Mesenchymal stem cell (in vitro differentiated cells and primary cell): ENCODE measurements at regions not wholly inside any gene's neighbourhood (a gene's known extent, or its start where the extent isn't known, plus 50 kb on each side); places are given as distances from the start of the nearest gene placed in this dataset.

Experiments used
- DNase-seq: peaks from one replicate; pipeline ENCODE4 v3.0.0-alpha.2; 2013
- H2AFZ ChIP-seq: one replicate; pipeline ENCODE4 v1.6.1; 2013; ENCODE audit warnings: low read depth, mild to moderate bottlenecking, control low read depth, inconsistent platforms, low read length, moderate library complexity
- H2AK5ac ChIP-seq: 2 replicates; pipeline ENCODE4 v1.6.1; 2013; ENCODE audit warnings: low read length, moderate library complexity, mild to moderate bottlenecking, inconsistent platforms; ENCODE audit not compliant: severe bottlenecking
- H2BK120ac ChIP-seq: one replicate; pipeline ENCODE4 v1.6.1; 2013; ENCODE audit warnings: low read depth, mild to moderate bottlenecking, inconsistent platforms, low read length, moderate library complexity
- H2BK12ac ChIP-seq, 2 experiments: one replicate each; pipeline ENCODE4 v1.6.1; 2013; ENCODE audit warnings: inconsistent platforms in 2 of 2, low read length in 2 of 2, mild to moderate bottlenecking in 2 of 2, moderate library complexity in 2 of 2, control low read depth in 1 of 2
- H2BK15ac ChIP-seq: one replicate; pipeline ENCODE4 v1.6.1; 2013; ENCODE audit warnings: mild to moderate bottlenecking, low read depth, inconsistent platforms; ENCODE audit not compliant: poor library complexity, severe bottlenecking
- H2BK5ac ChIP-seq: 2 replicates; pipeline ENCODE4 v1.6.1; 2013; ENCODE audit warnings: low read depth, mild to moderate bottlenecking, low read length, control low read depth, inconsistent platforms; ENCODE audit not compliant: poor library complexity, severe bottlenecking
- H3K14ac ChIP-seq, 2 experiments: one replicate each; pipeline ENCODE4 v1.6.1; 2013; ENCODE audit warnings: inconsistent platforms in 2 of 2, low read length in 2 of 2, control low read depth in 1 of 2, mild to moderate bottlenecking in 1 of 2, moderate library complexity in 1 of 2
- H3K18ac ChIP-seq, 2 experiments: one replicate each; pipeline ENCODE4 v1.6.1; 2013; ENCODE audit warnings: inconsistent platforms in 2 of 2, low read length in 2 of 2, control low read depth in 1 of 2, low read depth in 1 of 2, mild to moderate bottlenecking in 1 of 2
- H3K23ac ChIP-seq, 2 experiments: one replicate each; pipeline ENCODE4 v1.6.1; 2013; ENCODE audit warnings: inconsistent platforms in 2 of 2, low read length in 2 of 2, mild to moderate bottlenecking in 2 of 2, moderate library complexity in 2 of 2, control low read depth in 1 of 2
- H3K27ac ChIP-seq: 2 replicates; pipeline ENCODE4 v1.5.1; 2013; ENCODE audit warnings: mild to moderate bottlenecking, moderate library complexity, low read length, control low read depth, inconsistent platforms; ENCODE audit not compliant: poor library complexity, severe bottlenecking
- H3K27me3 ChIP-seq, 2 experiments: 2 replicates each; pipeline versions ENCODE4 v1.6.1 to v1.7.0; 2013; ENCODE audit warnings: low read length in 2 of 2, mild to moderate bottlenecking in 2 of 2, moderate library complexity in 2 of 2, control low read depth in 1 of 2, inconsistent platforms in 1 of 2; ENCODE audit not compliant: control insufficient read depth in 1 of 2, insufficient read depth in 1 of 2
- H3K36me3 ChIP-seq, 2 experiments: 2 replicates each; pipeline versions ENCODE4 v1.6.1 to v1.7.0; 2013; ENCODE audit warnings: low read length in 2 of 2, control low read depth in 1 of 2, inconsistent platforms in 1 of 2, low read depth in 1 of 2, mild to moderate bottlenecking in 1 of 2; ENCODE audit not compliant: insufficient read depth in 2 of 2, control insufficient read depth in 1 of 2
- H3K4ac ChIP-seq, 2 experiments: one replicate each; pipeline ENCODE4 v1.6.1; 2013; ENCODE audit warnings: inconsistent platforms in 2 of 2, low read length in 2 of 2, mild to moderate bottlenecking in 2 of 2, moderate library complexity in 2 of 2, control low read depth in 1 of 2, low read depth in 1 of 2
- H3K4me1 ChIP-seq: 2 replicates; pipeline ENCODE4 v1.6.1; 2013; ENCODE audit warnings: low read depth, low read length, control low read depth; ENCODE audit not compliant: control insufficient read depth, insufficient read depth
- H3K4me2 ChIP-seq: 2 replicates; pipeline ENCODE4 v1.6.1; 2013; ENCODE audit warnings: low read length, mild to moderate bottlenecking, inconsistent platforms; ENCODE audit not compliant: poor library complexity, severe bottlenecking
- H3K4me3 ChIP-seq, 2 experiments: 2 replicates each; pipeline versions ENCODE4 v1.5.1 to v1.7.0; 2013; ENCODE audit warnings: low read length in 2 of 2, mild to moderate bottlenecking in 2 of 2, control low read depth in 1 of 2, low read depth in 1 of 2; ENCODE audit not compliant: insufficient read depth in 1 of 2
- H3K79me1 ChIP-seq: replicated peaks from 2 replicates; pipeline ENCODE4 v1.6.1; 2013; ENCODE audit warnings: mild to moderate bottlenecking, control low read depth, low read length, inconsistent platforms; ENCODE audit not compliant: poor library complexity, severe bottlenecking
- H3K9ac ChIP-seq: 2 replicates; pipeline ENCODE4 v1.7.0; 2013; ENCODE audit warnings: mild to moderate bottlenecking, low read length, moderate library complexity
- H3K9me3 ChIP-seq: 2 replicates; pipeline ENCODE4 v1.7.0; 2013; ENCODE audit warnings: mild to moderate bottlenecking, low read length; ENCODE audit not compliant: control insufficient read depth
- H4K8ac ChIP-seq: one replicate; pipeline ENCODE4 v1.6.1; 2013; ENCODE audit warnings: inconsistent platforms, mild to moderate bottlenecking, low read length, moderate library complexity
- H4K91ac ChIP-seq: one replicate; pipeline ENCODE4 v1.6.1; 2013; ENCODE audit warnings: mild to moderate bottlenecking, low read length, inconsistent platforms
- WGBS: methylation state at CpG from one replicate; pipeline ENCODE4 v1.1.7; 2013; ENCODE audit warnings: mixed read lengths; 5-methylcytosine and 5-hydroxymethylcytosine counted together

GRCh38 chr2:182587831-182588230 lies 128.2 kb upstream of the DNAJC10 start:
- no peak overlapping the region for H3K23ac ChIP-seq
- no peak overlapping the region for H2AFZ ChIP-seq
- no peak overlapping the region for H3K4me2 ChIP-seq
- H2BK5ac ChIP-seq = no peak overlapping the region
- no peaks in the 10 kb centered on the region for H3K9me3 ChIP-seq
- no peaks in the 10 kb centered on the region for H3K79me1 ChIP-seq
- no peak overlapping the region for H3K4me3 ChIP-seq
- DNase-seq = peak; percentile 48
- H3K14ac ChIP-seq = no peak overlapping the region
- peak overlapping the region; percentile 96 for H3K27ac ChIP-seq
- no CpG with 5 or more reads among the region's 1 CpG for WGBS
- no peak overlapping the region for H2AK5ac ChIP-seq
- H4K91ac ChIP-seq = no peak overlapping the region
- no peaks in the 10 kb centered on the region for H3K36me3 ChIP-seq
- no peaks in the 10 kb centered on the region for H3K27me3 ChIP-seq
- H2BK120ac ChIP-seq = no peak overlapping the region
- no peaks in the 10 kb centered on the region for H3K4me1 ChIP-seq
- no peak overlapping the region for H4K8ac ChIP-seq
- H3K18ac ChIP-seq = no peak overlapping the region
- no peak overlapping the region for H2BK15ac ChIP-seq
- H3K9ac ChIP-seq = peak overlapping the region; percentile 64
- H3K4ac ChIP-seq = no peak overlapping the region
- no peak overlapping the region for H2BK12ac ChIP-seq

GRCh38 chr2:182589121-182589520 lies 126.9 kb upstream of the DNAJC10 start:
- Histone ChIP-seq H2BK120ac (no peak overlapping the region), H2BK15ac (no peak overlapping the region), H4K91ac (no peak overlapping the region), H2AK5ac (no peak overlapping the region), H3K9ac (no peak overlapping the region), H3K4me1 (no peaks in the 10 kb centered on the region), H3K23ac (no peak overlapping the region), H3K4me2 (no peak overlapping the region), H3K79me1 (no peaks in the 10 kb centered on the region), H2BK12ac (no peak overlapping the region), H3K9me3 (no peaks in the 10 kb centered on the region), H3K36me3 (no peaks in the 10 kb centered on the region), H3K27me3 (no peaks in the 10 kb centered on the region), H2BK5ac (no peak overlapping the region), H3K18ac (no peak overlapping the region), H3K14ac (no peak overlapping the region), H3K4ac (no peak overlapping the region), H4K8ac (no peak overlapping the region), H3K4me3 (no peak overlapping the region), H2AFZ (no peak overlapping the region), H3K27ac (no peak overlapping the region)
- DNase-seq = no peak

DNA sequence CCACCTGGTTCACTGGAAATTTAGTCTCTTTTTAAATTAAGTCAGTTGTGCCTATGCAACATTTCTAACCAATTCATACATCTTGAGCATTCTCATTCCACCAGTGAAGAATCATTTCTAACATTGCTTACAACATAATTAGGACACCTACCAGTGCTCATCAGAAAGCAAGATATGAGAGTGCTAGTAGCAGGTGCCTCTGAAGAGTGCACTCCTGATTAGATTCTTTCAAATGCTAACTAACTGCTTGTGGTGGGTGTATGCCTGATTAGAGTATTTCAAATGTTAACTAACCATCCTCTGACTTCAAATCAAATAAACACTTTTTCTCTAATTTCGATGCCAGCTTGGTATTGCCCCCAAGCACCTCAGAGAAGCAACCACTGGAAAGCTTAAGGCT lies 124.3 kb upstream of the DNAJC10 start:
- H3K27me3 ChIP-seq = no peaks in the 10 kb centered on the region
- H4K91ac ChIP-seq = no peak overlapping the region
- H3K79me1 ChIP-seq = no peaks in the 10 kb centered on the region
- H3K36me3 ChIP-seq = no peaks in the 10 kb centered on the region
- no peak overlapping the region for H3K14ac ChIP-seq
- no peak overlapping the region for H3K23ac ChIP-seq
- no peak overlapping the region for H2BK15ac ChIP-seq
- H2BK5ac ChIP-seq = no peak overlapping the region
- H2AFZ ChIP-seq = no peak overlapping the region
- H4K8ac ChIP-seq = no peak overlapping the region
- H3K18ac ChIP-seq = no peak overlapping the region
- no peak overlapping the region for H3K4ac ChIP-seq
- DNase-seq = no peak
- H2AK5ac ChIP-seq = no peak overlapping the region
- no peaks in the 10 kb centered on the region for H3K9me3 ChIP-seq
- H3K4me3 ChIP-seq = no peak overlapping the region
- no peak overlapping the region for H3K4me2 ChIP-seq
- no peak overlapping the region for H3K9ac ChIP-seq
- WGBS = 63% methylated on average over 1 of the region's 1 CpG
- H3K27ac ChIP-seq = no peak overlapping the region
- peaks cover 2% of the 10 kb centered on the region for H3K4me1 ChIP-seq
- H2BK12ac ChIP-seq = no peak overlapping the region
- H2BK120ac ChIP-seq = no peak overlapping the region

DNA sequence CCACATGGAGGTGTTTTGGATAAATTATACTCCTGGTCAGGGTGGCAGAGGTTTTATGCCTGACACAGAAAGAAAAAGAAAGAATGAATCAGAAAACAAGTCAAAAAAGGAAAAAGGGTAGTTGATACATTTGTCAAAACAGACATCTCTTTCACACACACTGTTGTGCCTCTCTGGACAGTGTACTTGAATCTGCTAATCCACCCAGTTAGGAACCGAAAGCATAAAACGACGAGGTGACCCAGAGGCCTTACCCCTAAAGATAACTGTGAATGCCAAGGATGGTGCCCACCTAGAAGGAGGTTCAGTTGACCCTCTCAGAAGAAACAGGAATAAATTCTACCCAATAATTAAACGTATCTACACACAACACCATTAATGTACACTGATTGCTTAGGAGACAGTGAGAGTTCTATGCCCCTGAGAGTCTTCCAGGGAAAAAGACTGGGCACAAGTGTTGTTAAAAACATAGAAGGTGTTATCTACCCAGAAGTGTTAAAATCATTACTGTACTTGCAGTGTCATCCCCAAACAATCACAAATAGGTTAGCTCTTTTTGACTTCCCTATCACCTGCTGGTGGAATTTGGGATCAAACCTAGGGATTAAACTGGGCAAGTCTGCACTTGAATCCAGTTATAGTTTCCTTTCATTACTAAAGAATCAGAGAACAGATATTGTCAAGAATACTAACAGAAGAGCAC lies 123.2 kb upstream of the DNAJC10 start:
- no peak overlapping the region for H3K4ac ChIP-seq
- H3K18ac ChIP-seq = peak overlapping the region in 1 of 2 experiments; percentile 5
- 95% methylated on average over 3 of the region's 4 CpGs for WGBS
- H3K23ac ChIP-seq = no peak overlapping the region
- no peak overlapping the region for H2BK5ac ChIP-seq
- no peak overlapping the region for H3K14ac ChIP-seq
- H2BK120ac ChIP-seq = no peak overlapping the region
- no peak for DNase-seq
- H3K79me1 ChIP-seq = no peaks in the 10 kb centered on the region
- no peak overlapping the region for H3K4me3 ChIP-seq
- H2AK5ac ChIP-seq = peak overlapping the region; percentile 17
- no peak overlapping the region for H2AFZ ChIP-seq
- H2BK12ac ChIP-seq = peak overlapping the region in 1 of 2 experiments; percentile 45
- H3K9me3 ChIP-seq = no peaks in the 10 kb centered on the region
- H3K4me1 ChIP-seq = peaks cover 2% of the 10 kb centered on the region
- no peak overlapping the region for H2BK15ac ChIP-seq
- no peak overlapping the region for H4K91ac ChIP-seq
- no peaks in the 10 kb centered on the region for H3K27me3 ChIP-seq
- no peak overlapping the region for H3K9ac ChIP-seq
- no peaks in the 10 kb centered on the region for H3K36me3 ChIP-seq
- H3K27ac ChIP-seq = no peak overlapping the region
- no peak overlapping the region for H3K4me2 ChIP-seq
- H4K8ac ChIP-seq = no peak overlapping the region
